HepG2 (cell line): ENCODE measurements at regions not wholly inside any gene's neighbourhood (a gene's known extent, or its start where the extent isn't known, plus 50 kb on each side); places are given as distances from the start of the nearest gene placed in this dataset.

Experiments
- ATAC-seq: fragments of 200-7000 bp; cut with Tn5 transposase; 3 replicates; pipeline ENCODE4 v1.9.1; 2020; ENCODE audit warnings: mild to moderate bottlenecking, moderate library complexity
- BruUV-seq: library from RNA; stranded (reverse); fragments of 400-500 nt; replicated peaks from 2 replicates; lab custom pipeline; 2021; lab: Mats Ljungman, UMichigan
- CTCF ChIA-PET: fragments of 300-600 bp; formaldehyde crosslinking; extraction: SDS; loops from one replicate; lab custom pipeline; 2021; ENCODE audit warnings: low total read pairs, inconsistent platforms, low intra/inter-chr PET ratio; lab: Yijun Ruan, JAX
- POLR2A ChIA-PET: fragments of 350-600 bp; sonication (Branson Sonifier 250); formaldehyde crosslinking; loops from one replicate; lab custom pipeline; 2020; ENCODE audit warnings: antibody characterized with exemption, inconsistent platforms; lab: Yijun Ruan, JAX
- DNase-seq: peaks from one replicate; pipeline ENCODE4 v3.0.0-alpha.2; 2015; ENCODE audit warnings: low spot score
- FAIRE-seq: peaks from 3 replicates; lab custom pipeline; 2011; peaks lifted over from hg19 to GRCh38; lab: Jason Lieb, UNC
- H2AFZ ChIP-seq: one replicate; pipeline ENCODE4 v1.6.1; 2011; ENCODE audit warnings: low read length, inconsistent platforms
- H3K27ac ChIP-seq: fragments of 300-600 bp; 3 replicates; pipeline ENCODE4 v1.8.0; 2011; ENCODE audit warnings: mixed run types, mild to moderate bottlenecking, mixed read lengths, low read length, inconsistent platforms; ENCODE audit not compliant: insufficient read depth; ENCODE audit errors: extremely low read length
- H3K27me3 ChIP-seq, 2 experiments: fragments of 200-600 bp in 1 of 2; 2 replicates in 1 of 2; 3 replicates in 1 of 2; pipeline versions ENCODE4 v1.6.0 to v1.8.0; 2011; ENCODE audit warnings: low read length in 2 of 2, mild to moderate bottlenecking in 2 of 2, moderate library complexity in 2 of 2, inconsistent platforms in 1 of 2; ENCODE audit not compliant: insufficient read depth in 2 of 2, control insufficient read depth in 1 of 2
- H3K36me3 ChIP-seq, 2 experiments: fragments of 200-600 bp in 1 of 2; replicated peaks in 1 of 2; 2 replicates in 1 of 2; 3 replicates in 1 of 2; pipeline versions ENCODE4 v1.5.1 to v1.8.0; 2011; ENCODE audit warnings: low read length in 2 of 2, inconsistent platforms in 1 of 2; ENCODE audit not compliant: insufficient read depth in 2 of 2, control insufficient read depth in 1 of 2
- H3K4me1 ChIP-seq: 2 replicates; pipeline ENCODE4 v1.5.1; 2012; ENCODE audit warnings: low read length, inconsistent platforms; ENCODE audit not compliant: insufficient read depth
- H3K4me2 ChIP-seq: 2 replicates; pipeline ENCODE4 v1.6.0; 2011; ENCODE audit warnings: low read depth, low read length, inconsistent platforms
- H3K4me3 ChIP-seq, 3 experiments: fragments of 200-600 bp in 1 of 3; sonication (generic), shearing (Covaris generic) in 1 of 3; replicated peaks in 1 of 3; 2 replicates each; pipeline ENCODE4 v1.5.1; 2011 to 2016; ENCODE audit warnings: low read length in 3 of 3, inconsistent platforms in 2 of 3, low read depth in 2 of 3, mild to moderate bottlenecking in 2 of 3, control low read depth in 1 of 3, mixed read lengths in 1 of 3; ENCODE audit not compliant: insufficient read depth in 1 of 3
- H3K79me2 ChIP-seq: one replicate; pipeline ENCODE4 v1.6.1; 2011; ENCODE audit warnings: low read length, inconsistent platforms; ENCODE audit not compliant: insufficient read depth
- H3K9ac ChIP-seq: 2 replicates; pipeline ENCODE4 v1.6.0; 2011; ENCODE audit warnings: mild to moderate bottlenecking, low read depth, low read length, inconsistent platforms; ENCODE audit not compliant: insufficient read depth
- H3K9me3 ChIP-seq: 2 replicates; pipeline ENCODE4 v1.5.1; 2012; ENCODE audit warnings: mild to moderate bottlenecking, low read length
- H4K20me1 ChIP-seq: 2 replicates; pipeline ENCODE4 v1.6.0; 2011; ENCODE audit warnings: inconsistent platforms, mild to moderate bottlenecking, low read length, moderate library complexity; ENCODE audit not compliant: insufficient read depth
- HMGXB3 ChIP-seq: sonication (generic); formaldehyde crosslinking; IDR thresholded peaks from 2 replicates; pipeline ENCODE4 v1.4.0; 2020; ENCODE audit warnings: missing genetic modification reagents, borderline replicate concordance
- JUN ChIP-seq: sonication (generic); formaldehyde crosslinking; IDR thresholded peaks from 2 replicates; pipeline ENCODE4 v1.4.0; 2020; ENCODE audit warnings: mild to moderate bottlenecking, missing genetic modification reagents
- KDM1A ChIP-seq: IDR thresholded peaks from 2 replicates; pipeline ENCODE4 v1.6.1; 2016; ENCODE audit warnings: missing compliant biosample characterization
- ONECUT2 ChIP-seq: sonication (generic); formaldehyde crosslinking; IDR thresholded peaks from 2 replicates; pipeline ENCODE4 v1.4.0; 2020; ENCODE audit warnings: missing genetic modification reagents
- SATB2 ChIP-seq: sonication (generic); formaldehyde crosslinking; IDR thresholded peaks from 2 replicates; pipeline ENCODE4 v1.5.0; 2020; ENCODE audit warnings: missing genetic modification reagents
- SP2 ChIP-seq: sonication (generic); formaldehyde crosslinking; IDR thresholded peaks from 2 replicates; pipeline ENCODE4 v1.5.1; 2020; ENCODE audit warnings: mild to moderate bottlenecking, missing genetic modification reagents
- TBX3 ChIP-seq: fragments of 450-650 bp; IDR thresholded peaks from 2 replicates; pipeline ENCODE4 v1.6.1; 2017; ENCODE audit warnings: antibody characterized with exemption, mild to moderate bottlenecking, inconsistent platforms, borderline replicate concordance
- TP53 ChIP-seq: sonication (generic); formaldehyde crosslinking; conservative IDR thresholded peaks from 2 replicates; pipeline ENCODE4 v1.4.0; 2020; ENCODE audit warnings: missing genetic modification reagents
- YEATS4 ChIP-seq: sonication (generic); formaldehyde crosslinking; IDR thresholded peaks from 2 replicates; pipeline ENCODE4 v1.4.0; 2020; ENCODE audit warnings: missing genetic modification reagents, borderline replicate concordance
- ZEB1 ChIP-seq: IDR thresholded peaks from 2 replicates; pipeline ENCODE4 v1.6.1; 2012; ENCODE audit warnings: mild to moderate bottlenecking, low read depth, inconsistent platforms; ENCODE audit not compliant: insufficient replicate concordance
- ZNF136 ChIP-seq: sonication (generic); formaldehyde crosslinking; IDR thresholded peaks from 2 replicates; pipeline ENCODE4 v1.8.1; 2022; ENCODE audit warnings: low read depth, mild to moderate bottlenecking, moderate library complexity, missing genetic modification reagents
- ZNF343 ChIP-seq: sonication (generic); formaldehyde crosslinking; IDR thresholded peaks from 2 replicates; pipeline ENCODE4 v1.4.0; 2020; ENCODE audit warnings: mild to moderate bottlenecking, missing genetic modification reagents
- ZNF768 ChIP-seq: sonication (generic); formaldehyde crosslinking; IDR thresholded peaks from 2 replicates; pipeline ENCODE4 v1.4.0; 2020; ENCODE audit warnings: missing genetic modification reagents
- ZSCAN30 ChIP-seq: sonication (generic); formaldehyde crosslinking; IDR thresholded peaks from 2 replicates; pipeline ENCODE4 v1.5.0; 2020; ENCODE audit warnings: mild to moderate bottlenecking, missing genetic modification reagents
- WGBS: methylation state at CpG from one replicate; pipeline ENCODE4 v1.1.6; 2017; ENCODE audit warnings: low lambda C conversion rate; 5-methylcytosine and 5-hydroxymethylcytosine counted together
- in situ Hi-C: cut with HindIII; loops from 2 replicates; pipeline ENCODE4 v1.10.0; 2017; ENCODE audit warnings: low pct_unique_long_range_greater_than_20kb; ENCODE audit not compliant: extremely low pct_ligation_motif_present
- intact Hi-C: fragments of 100-400 bp; cut with micrococcal nuclease; formaldehyde crosslinking; loops from one replicate; pipeline ENCODE4 v1.10.0; 2022; ENCODE audit not compliant: unreplicated experiment
- TF ChIP-seq, protein P1 (sequence below): sonication (generic); formaldehyde crosslinking; conservative IDR thresholded peaks from 2 replicates; pipeline ENCODE4 v1.4.0; 2020; ENCODE audit warnings: mild to moderate bottlenecking, missing genetic modification reagents, moderate library complexity

DNA sequence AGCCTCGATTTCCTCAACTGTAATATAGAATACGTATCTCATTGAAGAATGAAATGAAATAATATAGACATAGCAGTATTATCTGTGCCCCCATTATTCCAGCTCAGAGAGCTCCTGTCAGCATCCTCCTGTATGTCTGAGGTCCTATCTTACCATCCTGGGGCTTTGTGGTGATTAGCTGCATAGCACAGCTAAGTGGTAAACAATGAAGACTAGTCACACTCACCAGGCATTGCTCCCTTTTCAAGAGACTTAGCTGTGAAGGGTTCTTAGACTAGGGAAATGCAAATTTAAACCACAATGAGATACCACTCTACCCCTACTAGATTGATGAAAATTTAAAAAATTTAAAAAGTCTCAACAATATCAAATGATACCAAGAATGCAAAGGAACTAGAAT lies 172.9 kb downstream of the SLC39A8 start:
- Histone ChIP-seq H3K79me2 (no peaks in the 10 kb centered on the region), H3K9ac (no peak overlapping the region), H3K27ac (no peak overlapping the region), H3K4me3 (no peak overlapping the region), H2AFZ (no peak overlapping the region), H3K27me3 (no peaks in the 10 kb centered on the region), H3K36me3 (no peaks in the 10 kb centered on the region), H4K20me1 (no peaks in the 10 kb centered on the region), H3K9me3 (no peaks in the 10 kb centered on the region), H3K4me2 (no peak overlapping the region), H3K4me1 (no peaks in the 10 kb centered on the region)
- ATAC-seq (no peak), DNase-seq (no peak), FAIRE-seq (no peak)
- BruUV-seq: no TSS peak
- in situ Hi-C loops: no loop called here
- 8% methylated on average over 2 of the region's 2 CpGs for WGBS
- ChIA-PET CTCF (no interaction called here), POLR2A (no interaction called here)
- intact Hi-C loops: no loop called here
- TF ChIP-seq YEATS4 (CRISPR knock-in tag) (no peak), SP2 (CRISPR knock-in tag) (no peak), KDM1A (CRISPR knock-in tag) (no peak), ONECUT2 (CRISPR knock-in tag) (no peak), ZNF343 (no peak), ZNF768 (CRISPR knock-in tag) (no peak), JUN (CRISPR knock-in tag) (no peak), SATB2 (CRISPR knock-in tag) (no peak), TBX3 (no peak), TP53 (no peak), ZSCAN30 (CRISPR knock-in tag) (no peak), ZEB1 (no peak), ZNF136 (CRISPR knock-in tag) (no peak), HMGXB3 (CRISPR knock-in tag) (no peak)
- TF ChIP-seq, protein P1, sequence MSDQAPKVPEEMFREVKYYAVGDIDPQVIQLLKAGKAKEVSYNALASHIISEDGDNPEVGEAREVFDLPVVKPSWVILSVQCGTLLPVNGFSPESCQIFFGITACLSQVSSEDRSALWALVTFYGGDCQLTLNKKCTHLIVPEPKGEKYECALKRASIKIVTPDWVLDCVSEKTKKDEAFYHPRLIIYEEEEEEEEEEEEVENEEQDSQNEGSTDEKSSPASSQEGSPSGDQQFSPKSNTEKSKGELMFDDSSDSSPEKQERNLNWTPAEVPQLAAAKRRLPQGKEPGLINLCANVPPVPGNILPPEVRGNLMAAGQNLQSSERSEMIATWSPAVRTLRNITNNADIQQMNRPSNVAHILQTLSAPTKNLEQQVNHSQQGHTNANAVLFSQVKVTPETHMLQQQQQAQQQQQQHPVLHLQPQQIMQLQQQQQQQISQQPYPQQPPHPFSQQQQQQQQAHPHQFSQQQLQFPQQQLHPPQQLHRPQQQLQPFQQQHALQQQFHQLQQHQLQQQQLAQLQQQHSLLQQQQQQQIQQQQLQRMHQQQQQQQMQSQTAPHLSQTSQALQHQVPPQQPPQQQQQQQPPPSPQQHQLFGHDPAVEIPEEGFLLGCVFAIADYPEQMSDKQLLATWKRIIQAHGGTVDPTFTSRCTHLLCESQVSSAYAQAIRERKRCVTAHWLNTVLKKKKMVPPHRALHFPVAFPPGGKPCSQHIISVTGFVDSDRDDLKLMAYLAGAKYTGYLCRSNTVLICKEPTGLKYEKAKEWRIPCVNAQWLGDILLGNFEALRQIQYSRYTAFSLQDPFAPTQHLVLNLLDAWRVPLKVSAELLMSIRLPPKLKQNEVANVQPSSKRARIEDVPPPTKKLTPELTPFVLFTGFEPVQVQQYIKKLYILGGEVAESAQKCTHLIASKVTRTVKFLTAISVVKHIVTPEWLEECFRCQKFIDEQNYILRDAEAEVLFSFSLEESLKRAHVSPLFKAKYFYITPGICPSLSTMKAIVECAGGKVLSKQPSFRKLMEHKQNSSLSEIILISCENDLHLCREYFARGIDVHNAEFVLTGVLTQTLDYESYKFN (CRISPR knock-in tag): no peak
